SK-N-SH (cell line): ENCODE measurements at regions not wholly inside any gene's neighbourhood (a gene's known extent, or its start where the extent isn't known, plus 50 kb on each side); places are given as distances from the start of the nearest gene placed in this dataset.

Experiments used
- CTCF ChIA-PET: fragments of 300-600, 350-600 bp; formaldehyde crosslinking; extraction: SDS; loops from one replicate; lab custom pipeline; 2021; lab: Yijun Ruan, JAX
- POLR2A ChIA-PET: fragments of 350-600 bp; sonication (Branson Sonifier 250); formaldehyde crosslinking; extraction: SDS; loops from one replicate; lab custom pipeline; 2020; ENCODE audit warnings: antibody characterized with exemption, inconsistent platforms; lab: Yijun Ruan, JAX
- DNase-seq: peaks from one replicate; pipeline ENCODE4 v3.0.0; 2012
- H2AFZ ChIP-seq: fragments of 200-600 bp; sonication (generic); 2 replicates; pipeline ENCODE4 v1.8.1; 2016; ENCODE audit warnings: antibody characterized with exemption, mild to moderate bottlenecking, low read depth
- H3F3A ChIP-seq: fragments of 200-600 bp; sonication (generic); replicated peaks from 2 replicates; pipeline ENCODE3; 2016; ENCODE audit warnings: antibody characterized with exemption, mild to moderate bottlenecking; ENCODE audit not compliant: insufficient read depth
- H3K27ac ChIP-seq, 2 experiments: fragments of 200-500 bp in 1 of 2; fragments of 200-600 bp in 1 of 2; sonication (Bioruptor generic) in 1 of 2; sonication (generic), shearing (Covaris generic) in 1 of 2; 2 replicates each; pipeline versions ENCODE4 v1.5.1 to v1.6.1; 2014 to 2016; ENCODE audit warnings: low read depth in 2 of 2, inconsistent platforms in 1 of 2, low read length in 1 of 2, mild to moderate bottlenecking in 1 of 2, mixed read lengths in 1 of 2
- H3K27me3 ChIP-seq: fragments of 200-600 bp; sonication (generic), shearing (Covaris generic); 2 replicates; pipeline ENCODE4 v1.6.1; 2016; ENCODE audit warnings: mixed run types; ENCODE audit not compliant: insufficient read depth
- H3K36me3 ChIP-seq, 2 experiments: fragments of 200-500 bp in 1 of 2; fragments of 200-600 bp in 1 of 2; sonication (Bioruptor generic) in 1 of 2; sonication (generic) in 1 of 2; replicated peaks in 1 of 2; 2 replicates each; pipeline versions ENCODE3 to v1.5.1; 2014 to 2016; ENCODE audit warnings: low read length in 1 of 2, mild to moderate bottlenecking in 1 of 2; ENCODE audit not compliant: insufficient read depth in 2 of 2, control insufficient read depth in 1 of 2
- H3K4me1 ChIP-seq, 2 experiments: fragments of 200-500 bp in 1 of 2; fragments of 200-600 bp in 1 of 2; sonication (Bioruptor generic) in 1 of 2; sonication (generic), shearing (Covaris generic) in 1 of 2; 2 replicates each; pipeline versions ENCODE4 v1.5.1 to v1.6.1; 2014 to 2016; ENCODE audit warnings: low read depth in 1 of 2, low read length in 1 of 2, mixed run types in 1 of 2; ENCODE audit not compliant: insufficient read depth in 2 of 2, control insufficient read depth in 1 of 2
- H3K4me2 ChIP-seq: fragments of 200-600 bp; sonication (generic), shearing (Covaris generic); 2 replicates; pipeline ENCODE4 v1.6.1; 2017; ENCODE audit warnings: mixed run types
- H3K4me3 ChIP-seq, 2 experiments: fragments of 200-500 bp in 1 of 2; fragments of 200-600 bp in 1 of 2; sonication (Bioruptor generic) in 1 of 2; sonication (generic), shearing (Covaris generic) in 1 of 2; 2 replicates each; pipeline versions ENCODE4 v1.5.1 to v1.8.1; 2014 to 2016; ENCODE audit warnings: low read depth in 2 of 2, inconsistent platforms in 1 of 2, low read length in 1 of 2, mild to moderate bottlenecking in 1 of 2, mixed read lengths in 1 of 2, moderate library complexity in 1 of 2
- H3K79me2 ChIP-seq: fragments of 200-600 bp; sonication (generic); 2 replicates; pipeline ENCODE4 v1.8.1; 2017; ENCODE audit warnings: mild to moderate bottlenecking; ENCODE audit not compliant: insufficient read depth
- H3K9ac ChIP-seq: fragments of 200-600 bp; sonication (generic); 2 replicates; pipeline ENCODE4 v1.6.1; 2017; ENCODE audit warnings: mixed run types
- H3K9me2 ChIP-seq: fragments of 200-600 bp; sonication (generic); 2 replicates; pipeline ENCODE4 v1.6.1; 2017; ENCODE audit warnings: mixed run types
- H3K9me3 ChIP-seq: fragments of 200-600 bp; sonication (generic); 2 replicates; pipeline ENCODE4 v1.6.1; 2017; ENCODE audit warnings: mixed run types, mild to moderate bottlenecking, moderate library complexity
- H4K20me1 ChIP-seq: fragments of 200-600 bp; sonication (generic); 2 replicates; pipeline ENCODE4 v1.6.1; 2017; ENCODE audit warnings: mild to moderate bottlenecking, mixed run types; ENCODE audit not compliant: insufficient read depth
- CHD2 ChIP-seq: fragments of 150-350 bp; IDR thresholded peaks from 2 replicates; pipeline ENCODE4 v1.6.1; 2018; ENCODE audit warnings: low read length; ENCODE audit not compliant: partially characterized antibody
- ELF1 ChIP-seq: IDR thresholded peaks from 2 replicates; pipeline ENCODE4 v1.4.0; 2012
- EP300 ChIP-seq, 2 experiments: IDR thresholded peaks; 2 replicates each; pipeline versions ENCODE4 v1.4.0 to v1.6.1; 2012; ENCODE audit warnings: borderline replicate concordance in 1 of 2, low read depth in 1 of 2, low read length in 1 of 2
- FOXM1 ChIP-seq: IDR thresholded peaks from 2 replicates; pipeline ENCODE4 v1.4.0; 2012; ENCODE audit warnings: low read depth, mild to moderate bottlenecking
- JUND ChIP-seq: IDR thresholded peaks from 2 replicates; pipeline ENCODE4 v1.4.0; 2012
- MEF2A ChIP-seq: IDR thresholded peaks from 2 replicates; pipeline ENCODE4 v1.4.0; 2012; ENCODE audit warnings: low read depth, borderline replicate concordance
- PBX3 ChIP-seq: IDR thresholded peaks from 2 replicates; pipeline ENCODE4; 2012
- POLR2AphosphoS5 ChIP-seq: IDR thresholded peaks from 2 replicates; pipeline ENCODE4 v1.6.1; 2012; ENCODE audit warnings: low read depth, low read length
- REST ChIP-seq: IDR thresholded peaks from 2 replicates; pipeline ENCODE4 v1.6.1; 2012; ENCODE audit warnings: mild to moderate bottlenecking, low read depth, low read length, moderate library complexity
- RFX5 ChIP-seq: IDR thresholded peaks from 2 replicates; pipeline ENCODE4 v1.6.1; 2012; ENCODE audit warnings: mild to moderate bottlenecking, improper control_type of control experiment, low read length
- SIN3A ChIP-seq: IDR thresholded peaks from 2 replicates; pipeline ENCODE4 v1.6.1; 2012; ENCODE audit warnings: low read depth, mild to moderate bottlenecking, low read length, moderate library complexity, borderline replicate concordance
- SMC3 ChIP-seq: IDR thresholded peaks from 2 replicates; pipeline ENCODE4 v1.6.1; 2012; ENCODE audit warnings: low read depth, low read length, improper control_type of control experiment
- USF2 ChIP-seq: fragments of 150-350 bp; IDR thresholded peaks from 2 replicates; pipeline ENCODE4 v1.6.1; 2017; ENCODE audit warnings: antibody characterized with exemption, low read length, low read depth, borderline replicate concordance
- YY1 ChIP-seq: IDR thresholded peaks from 2 replicates; pipeline ENCODE4 v1.4.0; 2012; ENCODE audit warnings: low read depth, mild to moderate bottlenecking
- ZBTB33 ChIP-seq: IDR thresholded peaks from 2 replicates; pipeline ENCODE4 v1.4.0; 2012; ENCODE audit warnings: low read depth, borderline replicate concordance
- whole genome bisulfite sequencing: methylation state at CpG from one replicate; pipeline ENCODE4 v1.1.6; 2017; ENCODE audit warnings: low lambda C conversion rate; 5-methylcytosine and 5-hydroxymethylcytosine counted together

- Histone ChIP-seq H2AFZ (no peak overlapping the region), H3K27me3 (no peaks in the 10 kb centered on the region), H3K4me2 (no peak overlapping the region), H3K9ac (no peak overlapping the region), H3K9me3 (no peaks in the 10 kb centered on the region), H3K9me2 (no peaks in the 10 kb centered on the region), H3K36me3 (no peaks in the 10 kb centered on the region), H3K27ac (no peak overlapping the region), H3K4me3 (no peak overlapping the region), H3K79me2 (no peaks in the 10 kb centered on the region), H3K4me1 (no peaks in the 10 kb centered on the region), H4K20me1 (no peaks in the 10 kb centered on the region), H3F3A (no peaks in the 10 kb centered on the region)
- 81% methylated on average over 6 of the region's 6 CpGs for WGBS
- DNase-seq, result no peak
- TF ChIP-seq JUND, result no peak
- no peak for TF ChIP-seq ZBTB33
- no peak for TF ChIP-seq PBX3
- no peak for TF ChIP-seq YY1
- no peak for TF ChIP-seq RFX5
- TF ChIP-seq REST, result no peak
- no peak for TF ChIP-seq SMC3
- no peak for TF ChIP-seq USF2
- no peak for TF ChIP-seq MEF2A
- no peak for TF ChIP-seq FOXM1
- no peak for TF ChIP-seq CHD2
- TF ChIP-seq ELF1, result no peak
- TF ChIP-seq EP300 (IDR thresholded peaks at IDR 0.05; ENCODE audit: borderline replicate concordance in 1 of 2, low read depth in 1 of 2, low read length in 1 of 2), result no peak
- no peak for TF ChIP-seq SIN3A
- no peak for TF ChIP-seq POLR2AphosphoS5
- CTCF ChIA-PET, result no interaction called here
- POLR2A ChIA-PET, result no interaction called here
Observed at GRCh38 chr18:67805261-67805660, 288.7 kb upstream of the DSEL start.
